Stimulated activated CD4-positive, alpha-beta T cell treated with anti-CD3 and anti-CD28 coated beads, TNF-alpha, amount 100 ng/mL, for 4 hours (primary cell): ENCODE measurements at regions not wholly inside any gene's neighbourhood (a gene's known extent, or its start where the extent isn't known, plus 50 kb on each side); places are given as distances from the start of the nearest gene placed in this dataset.

ENCODE experiments used
- DNase-seq, 3 experiments: peaks; one replicate each; pipeline ENCODE4 v3.0.0-alpha.2; 2020; ENCODE audit warnings: low read depth in 3 of 3

GRCh38 chr21:36532769-36533467 lies 53.0 kb upstream of the CLDN14 start:
- DNase-seq, result no peak

GRCh38 chr21:36533468-36533848 lies 53.5 kb upstream of the CLDN14 start:
- DNase-seq, result no peak

GRCh38 chr21:36534656-36535055 lies 54.7 kb upstream of the CLDN14 start:
- no peak for DNase-seq

GRCh38 chr21:36535618-36536241 lies 55.8 kb upstream of the CLDN14 start:
- DNase-seq, result no peak

DNA sequence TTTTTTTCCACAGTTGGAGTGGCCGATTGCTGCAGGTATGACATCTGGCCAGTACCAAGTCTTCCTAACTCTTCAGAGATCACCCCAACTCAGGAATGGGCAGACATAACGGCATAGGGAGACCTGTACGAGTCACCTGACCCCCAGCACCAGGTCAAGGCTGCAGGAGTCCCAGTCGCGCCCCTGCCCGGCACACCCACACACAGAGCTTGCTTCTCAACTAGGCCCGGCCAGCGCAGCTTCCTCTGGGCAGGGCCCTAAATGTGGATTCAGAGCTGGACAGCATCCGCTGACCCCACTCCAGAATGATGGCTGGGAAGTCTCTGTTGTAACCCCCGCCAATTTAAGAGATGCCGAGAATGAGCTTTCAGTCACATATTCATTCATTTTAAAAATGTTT lies 58.8 kb upstream of the CLDN14 start:
- DNase-seq, result no peak

DNA sequence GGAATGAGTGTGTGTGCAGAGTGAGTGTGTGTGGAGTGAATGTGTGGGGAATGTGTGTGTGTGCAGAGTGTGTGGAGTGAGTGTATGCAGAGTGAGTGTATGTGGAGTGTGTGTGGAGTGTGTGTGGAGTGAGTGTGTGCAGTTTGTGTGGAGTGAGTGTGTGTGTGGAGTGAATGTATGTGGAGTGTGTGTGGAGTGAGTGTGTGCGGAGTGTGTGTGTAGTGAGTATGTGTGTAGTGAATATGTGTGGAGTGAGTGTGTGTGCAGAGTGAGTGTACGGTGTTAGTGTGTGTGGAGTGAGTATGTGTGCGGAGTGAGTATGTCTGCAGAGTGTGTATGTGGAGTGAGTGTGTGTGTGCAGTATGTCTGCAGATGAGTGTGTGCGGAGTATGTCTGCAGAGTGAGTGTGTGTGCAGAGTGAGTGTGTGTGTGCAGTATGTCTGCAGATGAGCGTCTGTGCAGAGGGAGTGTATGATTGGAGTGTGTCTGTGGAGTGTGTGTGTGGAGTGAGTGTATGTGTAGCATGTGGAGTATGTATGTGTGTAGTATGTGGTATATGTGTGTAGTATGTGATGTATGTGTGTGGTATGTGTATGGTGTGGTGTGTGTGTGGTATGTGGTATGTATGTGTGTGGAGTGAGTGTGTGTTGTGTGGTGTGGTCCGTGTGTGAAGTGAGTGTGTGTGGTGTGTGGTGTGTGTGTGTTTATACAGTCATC lies 59.7 kb upstream of the CLDN14 start:
- DNase-seq, result no peak

- no peak for DNase-seq
Observed at GRCh38 chr21:36540700-36541099, 60.8 kb upstream of the CLDN14 start.

- DNase-seq, result no peak
Observed at GRCh38 chr21:36541721-36542139, 61.8 kb upstream of the CLDN14 start.

- DNase-seq, result no peak
Observed at GRCh38 chr21:36542312-36543101, 62.6 kb upstream of the CLDN14 start.

DNA sequence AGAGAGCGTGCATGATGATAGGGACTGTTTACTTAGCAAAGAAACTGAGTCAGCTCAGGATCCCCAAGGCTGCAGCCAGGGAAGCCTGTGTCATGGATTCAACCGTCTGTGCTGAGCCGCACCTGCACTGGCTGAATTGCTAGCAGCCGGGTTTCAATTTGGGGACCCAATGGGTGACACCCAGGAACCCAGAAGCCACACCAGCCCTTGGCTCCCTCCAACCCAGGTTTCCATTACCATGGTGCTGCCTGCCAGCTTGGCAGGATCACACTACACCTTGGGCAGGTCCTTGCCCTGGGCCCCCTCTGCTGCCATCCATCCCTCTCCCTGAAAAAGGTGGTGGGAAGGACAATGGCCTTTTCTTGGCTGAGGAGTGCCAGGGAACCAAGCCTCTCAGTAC lies 64.0 kb upstream of the CLDN14 start:
- DNase-seq, result no peak

DNA sequence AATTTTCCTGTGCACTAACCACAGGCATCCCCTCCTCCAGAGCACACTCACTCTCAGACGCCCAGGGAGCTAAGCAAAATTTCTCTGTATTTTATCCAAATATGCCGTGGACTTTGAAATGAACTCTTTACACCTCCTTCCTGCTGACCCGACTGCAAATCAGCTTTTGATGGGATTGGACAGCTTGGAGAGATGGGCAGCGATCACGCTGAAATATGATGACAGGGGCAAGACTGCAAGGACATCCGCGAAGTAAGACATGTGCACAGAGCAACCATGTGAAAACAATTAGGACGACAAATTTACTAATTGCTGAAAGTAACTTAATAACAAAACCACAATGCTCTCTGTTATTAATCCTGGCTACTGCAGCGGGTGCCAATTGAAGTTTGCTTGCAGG lies 64.6 kb upstream of the CLDN14 start:
- DNase-seq, result no peak

DNA sequence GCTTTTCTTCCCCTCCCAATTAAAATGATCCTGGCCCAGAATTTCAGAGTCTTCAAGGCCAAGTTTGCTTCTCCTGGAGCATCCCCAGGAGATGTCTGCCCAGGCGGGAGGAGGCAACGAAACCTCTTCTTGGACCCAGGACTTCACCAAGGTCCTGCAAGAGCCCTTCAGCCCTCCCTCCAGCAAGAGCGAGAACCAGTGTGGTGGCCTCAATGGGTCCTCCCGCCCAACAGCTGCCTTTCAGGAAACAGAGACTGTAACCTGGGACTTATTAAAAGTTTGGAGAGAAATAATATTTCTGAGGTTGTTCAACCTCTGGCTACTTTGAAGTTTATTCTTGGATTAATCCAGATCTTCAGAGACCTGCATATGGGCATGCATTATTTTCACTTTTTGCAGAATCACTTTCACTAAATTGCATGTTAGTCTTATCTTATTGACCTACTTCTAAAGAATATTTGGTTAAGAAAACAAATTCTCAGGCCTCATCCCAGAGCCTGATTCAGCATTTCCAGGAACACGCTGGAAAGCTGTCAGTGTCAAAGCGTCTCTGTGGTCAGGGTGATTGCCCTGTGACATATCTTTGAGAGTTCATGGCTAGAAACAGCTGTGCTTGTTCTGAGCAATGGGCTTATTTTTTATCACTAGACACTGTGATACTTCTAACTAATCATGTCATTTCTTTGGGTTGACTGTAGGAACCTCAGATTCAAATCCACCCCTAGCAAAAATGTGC lies 66.0 kb upstream of the CLDN14 start:
- no peak for DNase-seq

GRCh38 chr21:36547464-36547863 lies 67.5 kb upstream of the CLDN14 start:
- no peak for DNase-seq

DNA sequence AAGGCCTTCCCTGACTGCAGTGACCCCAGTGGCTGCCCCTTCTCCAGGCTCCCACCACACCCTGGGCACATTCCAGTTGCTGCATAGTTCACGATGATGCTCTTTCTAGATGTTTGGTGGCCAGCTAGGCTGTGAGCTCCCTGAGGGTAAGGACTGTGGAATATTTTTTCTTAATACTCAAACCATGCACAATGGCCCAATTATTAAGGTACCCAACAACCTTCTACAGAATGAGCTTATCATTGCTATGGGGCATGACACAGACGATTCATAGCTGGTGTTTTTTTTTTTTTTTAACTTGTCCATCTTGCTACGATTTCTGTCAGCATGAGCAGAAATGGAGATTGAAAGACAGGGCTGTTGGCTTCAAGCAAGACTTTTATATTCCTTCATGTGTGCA lies 68.9 kb upstream of the CLDN14 start:
- no peak for DNase-seq

- DNase-seq, result no peak
Observed at GRCh38 chr21:36549470-36549869, 69.5 kb upstream of the CLDN14 start.

- DNase-seq, result no peak
Observed at GRCh38 chr21:36550761-36551160, 70.8 kb upstream of the CLDN14 start.

- no peak for DNase-seq
Observed at GRCh38 chr21:36551321-36551720, 71.4 kb upstream of the CLDN14 start.

- no peak for DNase-seq
Observed at GRCh38 chr21:36551731-36552433, 72.0 kb upstream of the CLDN14 start.

DNA sequence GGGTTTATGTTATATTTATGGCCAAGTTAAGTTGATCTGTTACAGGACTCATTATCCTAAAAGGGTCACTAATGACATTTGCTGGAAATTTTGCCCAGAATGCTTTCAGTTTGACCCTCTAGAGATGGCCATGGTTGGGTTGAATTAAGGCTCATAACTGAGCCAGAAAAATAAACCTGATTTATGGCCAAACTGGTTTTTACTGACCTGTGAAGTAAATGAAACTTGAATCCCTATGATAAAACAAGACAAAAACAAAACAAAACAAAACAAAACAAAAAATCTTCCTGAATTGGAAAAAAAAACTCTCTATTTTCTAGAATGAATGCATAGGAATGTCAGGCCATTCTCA lies 72.5 kb upstream of the CLDN14 start:
- no peak for DNase-seq

- DNase-seq, result no peak
Observed at GRCh38 chr21:36553406-36553805, 73.5 kb upstream of the CLDN14 start.
